HG03520 (cell line): ENCODE measurements at regions not wholly inside any gene's neighbourhood (a gene's known extent, or its start where the extent isn't known, plus 50 kb on each side); places are given as distances from the start of the nearest gene placed in this dataset.

Experiments
- ATAC-seq: cut with Tn5 transposase; IDR thresholded peaks from one replicate; pipeline ENCODE4 v1.9.1; 2021; ENCODE audit warnings: mild to moderate bottlenecking, moderate library complexity; ENCODE audit not compliant: unreplicated experiment

GRCh38 chr1:87165177-87165576 lies 163.5 kb upstream of the LMO4 start:
- no peak for ATAC-seq

DNA sequence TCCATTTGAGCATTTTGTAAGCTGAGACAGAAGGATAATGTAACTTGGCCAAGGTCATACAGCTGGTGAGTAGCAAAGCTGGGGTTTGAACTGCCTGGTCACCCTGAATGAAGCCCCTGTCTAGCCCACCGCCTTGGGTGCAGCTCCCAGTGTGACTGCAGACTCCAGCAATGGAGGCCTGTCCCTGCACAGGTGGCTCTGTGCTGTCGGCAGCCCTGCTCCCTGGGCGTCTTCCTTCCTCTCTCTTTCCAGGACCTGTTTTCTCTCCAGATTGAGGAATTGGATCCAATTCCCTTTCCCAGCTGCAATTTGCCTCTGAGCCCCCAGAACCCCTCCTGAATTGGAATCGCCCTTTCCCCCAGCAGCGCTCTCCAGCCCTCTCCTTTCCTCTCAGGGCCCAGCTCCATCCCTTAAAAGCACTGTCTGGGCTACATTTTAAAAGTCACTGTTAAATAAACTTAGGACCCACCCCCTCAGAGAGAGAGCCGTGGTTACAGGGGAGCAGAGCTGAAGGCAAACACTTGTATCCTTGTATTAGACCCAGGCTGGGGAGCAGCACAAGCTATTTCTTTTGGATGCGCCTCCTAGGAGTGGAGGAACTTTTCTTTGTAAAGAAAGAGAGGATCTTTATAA lies 161.4 kb upstream of the LMO4 start:
- ATAC-seq, result no peak

DNA sequence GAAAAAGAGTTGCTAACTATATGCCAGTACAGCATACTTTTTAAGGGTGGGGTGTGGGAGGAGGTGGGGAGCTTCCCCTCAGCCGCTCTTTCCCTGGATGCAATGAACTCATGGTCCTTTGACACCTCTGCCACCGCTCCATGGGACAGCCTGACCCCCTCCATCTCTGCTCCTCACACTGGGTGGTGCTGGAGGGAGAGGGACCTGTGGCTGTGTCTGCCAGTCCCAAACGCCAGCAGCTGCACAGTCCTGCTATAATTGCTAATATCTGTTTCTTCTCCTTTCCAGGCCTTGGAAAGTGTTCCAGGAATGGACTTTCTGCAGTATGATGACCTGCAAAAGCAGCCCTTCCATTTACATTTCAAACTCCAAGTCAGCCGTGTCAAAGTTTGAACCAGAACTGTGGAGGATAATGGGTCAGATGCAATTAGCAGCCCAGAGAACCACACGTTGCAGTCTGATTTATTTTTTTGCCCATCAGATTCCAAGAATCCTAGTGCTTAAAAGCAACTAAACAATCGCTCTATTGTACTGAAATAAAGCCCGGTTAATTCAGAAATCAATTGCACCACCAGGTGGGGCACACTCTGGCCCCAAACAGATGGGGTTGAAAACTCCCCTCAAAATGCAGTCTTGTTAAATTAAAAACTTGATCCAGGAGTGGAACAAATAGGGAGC lies 160.7 kb upstream of the LMO4 start:
- ATAC-seq, result no peak

DNA sequence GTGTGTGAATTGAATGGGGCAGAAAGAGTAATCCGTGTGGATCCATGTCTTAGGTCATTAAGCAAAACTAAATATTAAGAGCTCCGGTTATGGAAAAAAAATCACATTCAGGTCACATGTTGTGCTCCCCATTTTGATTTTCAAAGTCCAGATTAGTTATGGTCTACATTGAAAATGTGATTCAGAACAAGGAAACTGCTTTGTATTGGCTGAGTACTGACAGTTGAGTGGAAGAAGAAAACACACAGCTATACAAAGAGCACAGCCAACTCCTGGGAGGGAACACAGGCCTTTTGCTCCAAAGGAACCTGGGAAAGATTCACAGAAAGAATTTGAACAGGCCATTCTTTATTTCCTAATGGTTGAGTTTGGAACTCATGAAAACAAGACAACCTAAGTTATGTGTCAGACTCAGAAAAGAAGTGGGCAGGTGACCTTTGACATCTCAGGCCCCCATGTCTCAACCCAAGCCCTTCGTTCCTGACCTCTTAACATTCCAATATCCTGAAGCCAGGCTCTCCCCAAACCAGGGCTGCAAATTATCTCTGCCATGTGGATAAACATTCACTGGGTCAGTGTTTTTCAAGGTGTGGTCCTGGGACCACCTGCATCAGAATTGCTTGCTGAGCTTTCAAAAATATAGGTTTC lies 159.3 kb upstream of the LMO4 start:
- ATAC-seq, result no peak

GRCh38 chr1:87170157-87170556 lies 158.5 kb upstream of the LMO4 start:
- no peak for ATAC-seq

DNA sequence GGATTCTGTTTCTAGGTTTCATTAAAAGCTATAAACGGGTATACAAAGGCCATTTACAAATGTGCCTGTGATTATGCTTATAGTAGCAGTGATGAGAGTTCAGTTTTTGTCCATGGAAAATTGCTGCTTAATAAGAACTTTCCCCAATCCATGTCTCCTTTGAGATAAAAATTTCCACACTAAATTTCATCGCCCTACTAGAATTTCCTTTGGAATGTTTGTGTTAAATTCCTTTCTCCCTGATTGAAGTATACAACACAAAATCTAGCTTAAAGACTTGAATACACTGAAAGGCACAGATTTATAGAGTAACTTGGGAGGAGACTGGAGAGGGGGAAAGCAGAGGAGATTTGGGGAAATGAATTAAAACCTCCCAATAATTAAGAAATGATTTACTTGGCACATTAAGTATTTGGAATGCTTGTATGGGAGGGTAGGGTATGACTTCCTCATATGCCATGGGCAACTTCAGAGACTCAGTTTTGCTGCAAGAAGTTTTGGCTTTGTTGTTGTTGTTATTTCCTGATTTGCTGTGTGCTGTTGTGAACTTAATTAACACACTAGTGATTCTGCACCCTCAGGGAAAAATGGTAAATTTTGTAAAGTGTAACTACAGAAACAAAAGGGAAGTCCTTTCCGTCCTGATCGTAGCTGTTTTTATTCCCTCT lies 157.6 kb upstream of the LMO4 start:
- no peak for ATAC-seq

GRCh38 chr1:87173231-87173630 lies 155.4 kb upstream of the LMO4 start:
- ATAC-seq, result no peak

DNA sequence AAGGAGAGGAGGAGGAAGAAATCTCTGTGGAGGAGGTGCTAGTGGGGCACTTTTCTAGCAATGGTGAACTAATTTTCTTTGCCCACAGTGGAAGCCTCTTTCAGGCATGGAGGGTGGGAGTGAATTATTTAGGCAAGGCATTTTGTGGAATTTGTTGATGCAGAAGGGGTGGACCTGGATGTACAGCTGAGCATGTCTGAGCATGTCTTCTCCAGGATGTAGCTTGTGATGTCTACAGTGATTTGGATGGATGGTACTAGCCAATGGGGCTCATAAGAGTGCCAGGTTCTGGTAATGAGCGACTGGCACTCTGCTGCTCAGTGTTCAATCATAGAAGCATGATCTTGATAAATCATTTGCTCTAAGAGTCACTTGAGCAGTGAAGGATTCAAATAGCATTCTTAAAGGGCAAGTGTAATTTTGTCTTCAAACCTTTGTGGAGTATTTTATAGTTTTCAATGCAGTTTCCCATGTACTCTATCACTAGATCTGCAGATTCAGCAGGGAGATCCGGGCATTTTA lies 153.9 kb upstream of the LMO4 start:
- no peak for ATAC-seq

DNA sequence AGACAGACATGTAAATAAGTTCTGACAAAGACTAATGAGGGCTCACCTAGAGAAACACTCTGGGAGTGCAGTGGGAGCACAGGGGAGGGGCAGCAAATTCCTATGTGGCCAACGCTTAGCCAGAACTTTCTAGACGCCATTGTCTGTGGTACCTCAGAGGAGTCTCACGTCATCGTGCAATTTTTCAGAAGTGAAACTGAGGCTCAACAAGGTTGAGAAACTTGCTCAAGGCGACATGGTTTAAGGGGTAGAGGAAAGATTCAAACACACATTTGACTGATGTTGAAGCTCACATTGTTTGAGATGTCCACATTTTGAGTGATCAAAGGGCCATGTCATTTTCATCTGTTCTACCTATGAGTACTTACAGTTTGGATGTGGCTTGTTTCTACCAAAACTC lies 152.6 kb upstream of the LMO4 start:
- no peak for ATAC-seq

- no peak for ATAC-seq
Observed at GRCh38 chr1:87176514-87176913, 152.2 kb upstream of the LMO4 start.

DNA sequence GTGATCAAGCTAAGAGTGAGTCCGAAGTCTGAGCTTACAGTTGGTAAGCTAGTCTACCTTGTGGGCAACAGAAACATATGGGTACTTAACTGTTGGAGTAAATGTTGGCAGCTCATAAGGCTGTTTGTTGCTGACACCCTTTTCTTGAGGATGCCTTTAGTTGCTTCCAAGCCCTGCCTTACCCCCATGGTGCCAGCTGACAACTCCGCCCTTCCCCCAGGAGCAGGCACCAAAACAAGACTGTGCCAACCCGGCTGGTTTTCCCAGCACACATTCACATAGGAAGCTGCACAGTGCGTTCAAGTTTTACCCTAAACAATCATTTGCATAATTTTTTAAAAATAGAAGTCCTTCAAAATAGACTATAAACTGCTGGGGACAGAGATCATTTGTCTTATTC lies 150.2 kb upstream of the LMO4 start:
- ATAC-seq, result no peak

- ATAC-seq, result no peak
Observed at GRCh38 chr1:87179076-87179810, 149.4 kb upstream of the LMO4 start.

DNA sequence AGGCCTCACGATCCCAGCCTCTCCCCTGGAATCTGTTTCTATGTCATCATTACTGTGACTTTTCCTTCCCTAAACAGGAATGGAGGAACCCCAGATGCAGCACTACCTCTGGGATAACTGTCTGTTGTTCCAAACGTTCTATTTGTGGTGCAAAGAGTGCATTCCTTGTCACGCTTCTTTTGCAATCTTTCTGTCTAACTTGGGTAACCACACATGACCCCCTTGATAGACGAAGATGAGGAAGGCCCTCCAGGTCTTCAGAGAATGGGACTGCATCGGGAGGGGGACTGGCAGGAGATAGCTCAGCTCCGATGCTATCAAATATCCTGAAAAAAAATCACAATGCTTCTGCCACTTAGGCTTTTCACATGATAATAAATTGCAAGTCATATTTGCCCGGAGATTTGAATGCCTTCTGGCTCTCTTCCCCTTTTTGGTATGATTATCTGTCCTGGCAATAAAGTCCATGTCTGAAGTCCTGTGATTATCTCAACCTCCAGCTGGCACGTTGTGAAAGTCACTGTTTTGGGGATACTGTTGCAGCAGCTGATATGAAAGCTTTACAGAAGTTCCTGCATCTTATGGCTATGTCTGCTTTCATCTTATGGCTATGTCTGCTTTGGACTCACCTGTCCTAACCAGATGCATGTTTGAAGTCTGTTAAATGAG lies 148.7 kb upstream of the LMO4 start:
- no peak for ATAC-seq

GRCh38 chr1:87180682-87181081 lies 148.0 kb upstream of the LMO4 start:
- ATAC-seq, result no peak

DNA sequence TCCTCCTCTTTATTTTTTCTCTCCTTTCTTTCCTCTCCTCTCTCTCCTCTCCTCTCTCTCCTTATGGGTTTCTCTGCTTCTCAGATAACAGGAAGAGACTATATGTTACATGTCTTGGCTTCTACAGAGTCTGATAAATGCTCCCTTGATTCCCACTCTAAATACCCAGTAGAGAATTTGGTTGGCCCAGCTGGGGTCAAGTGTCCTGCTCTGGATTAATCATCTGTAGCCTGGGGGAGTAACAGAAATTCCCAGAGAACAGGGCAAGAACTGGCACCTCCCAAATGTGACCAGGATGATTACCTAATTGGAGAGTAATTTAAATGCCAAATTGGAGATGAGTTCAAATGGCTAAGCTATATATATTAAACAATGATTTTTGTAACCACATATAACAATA lies 146.1 kb upstream of the LMO4 start:
- ATAC-seq, result no peak

DNA sequence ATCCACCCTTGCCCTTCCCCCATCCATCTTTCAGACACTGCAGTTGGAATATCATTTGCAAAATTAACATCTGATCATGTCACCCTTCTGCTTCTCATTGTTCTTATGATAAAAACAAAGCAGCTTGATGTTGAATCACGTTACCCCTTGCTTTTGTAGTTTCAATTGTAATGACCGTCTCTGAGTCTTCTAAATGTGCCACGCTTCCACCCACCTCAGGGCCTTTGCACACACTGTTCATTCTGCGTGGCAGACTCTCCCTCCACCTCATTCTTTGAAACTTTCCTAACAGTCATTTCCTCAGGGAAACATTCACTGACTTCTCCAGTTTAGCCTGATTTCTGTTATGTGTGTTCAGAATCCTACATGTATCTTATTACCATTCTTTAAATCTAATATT lies 143.6 kb upstream of the LMO4 start:
- no peak for ATAC-seq

DNA sequence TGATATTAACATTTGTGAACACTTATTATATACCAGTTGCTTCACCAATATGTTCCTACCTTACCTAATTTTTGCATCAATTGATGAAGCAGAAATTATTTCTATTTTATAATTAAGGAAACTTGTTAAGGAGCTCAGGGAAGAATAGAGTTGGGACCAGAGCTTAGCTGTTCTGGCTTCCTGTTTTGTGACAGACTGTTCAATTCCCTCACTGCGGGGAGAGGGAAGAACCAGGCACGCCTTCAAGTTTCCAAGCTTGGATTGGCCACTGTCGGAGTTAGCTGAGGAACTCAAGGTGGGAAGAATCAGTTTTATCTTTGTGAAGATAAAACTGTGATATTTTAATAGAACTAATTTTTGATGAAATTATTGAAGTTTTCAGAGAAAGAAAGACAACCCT lies 142.3 kb upstream of the LMO4 start:
- ATAC-seq, result no peak

DNA sequence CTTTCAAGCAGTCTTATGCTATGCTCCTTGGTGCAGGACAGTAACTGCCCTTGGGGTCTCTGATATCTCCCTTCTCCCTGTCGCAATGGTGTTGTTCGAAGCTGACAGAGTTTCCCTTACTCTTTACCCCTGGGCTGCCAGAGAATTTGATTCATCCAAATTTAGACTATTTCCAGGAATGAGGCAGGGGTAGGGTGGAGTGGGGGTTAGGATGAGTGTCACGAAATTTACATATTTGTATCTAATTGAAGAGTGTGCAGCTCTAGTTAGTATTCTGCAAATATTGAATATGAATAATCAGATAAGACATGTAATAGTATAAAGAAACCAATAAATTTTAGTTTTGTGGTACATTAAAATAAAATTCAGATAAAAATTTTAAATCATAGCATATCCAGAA lies 140.0 kb upstream of the LMO4 start:
- ATAC-seq, result no peak

DNA sequence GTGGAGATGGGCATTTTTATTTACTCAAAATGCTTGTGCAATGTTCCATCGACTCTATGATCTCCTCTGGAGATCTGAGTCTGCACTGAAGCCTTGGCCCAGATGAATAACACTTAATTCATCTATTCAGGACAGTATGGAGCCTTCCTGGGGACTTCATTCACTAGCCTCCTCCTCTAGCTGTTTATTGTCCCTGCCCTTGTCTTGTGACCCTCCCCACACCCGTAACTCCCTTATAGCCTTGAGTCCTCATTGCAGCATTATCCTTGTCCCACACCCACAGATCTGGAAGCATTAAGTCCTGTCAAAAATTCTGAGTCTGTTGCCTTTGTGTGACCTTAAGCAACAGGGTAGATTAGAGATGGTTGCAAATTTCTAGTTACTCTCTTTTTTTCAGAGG lies 138.3 kb upstream of the LMO4 start:
- no peak for ATAC-seq

GRCh38 chr1:87191646-87192045 lies 137.0 kb upstream of the LMO4 start:
- ATAC-seq, result no peak
